ENCODE measurements at regions not wholly inside any gene's neighbourhood (a gene's known extent, or its start where the extent isn't known, plus 50 kb on each side); places are given as distances from the start of the nearest gene placed in this dataset.

DNA sequence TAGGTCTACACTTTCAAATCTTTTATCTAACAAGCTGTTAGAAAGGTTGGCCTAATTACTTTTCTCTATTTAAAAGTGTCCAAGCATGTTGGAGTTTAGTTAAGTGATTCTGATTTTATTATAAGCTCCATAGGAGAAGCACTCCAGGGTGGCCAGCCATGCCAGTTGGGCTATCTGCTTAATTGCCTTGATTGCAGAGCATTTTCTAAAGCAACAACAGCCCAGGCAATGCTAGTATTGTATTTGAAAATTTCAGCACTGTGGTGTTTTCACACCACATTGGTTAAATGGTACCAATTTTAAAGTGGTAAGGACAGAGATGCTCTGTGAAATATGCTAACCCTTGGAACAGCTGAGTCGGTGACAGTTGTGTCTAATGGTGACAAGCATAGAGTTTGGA lies 510.5 kb upstream of the CDH8 start:
- Histone ChIP-seq H3K36me3 (no peaks in the 10 kb centered on the region), H3K27ac (no peak overlapping the region), H3K9me3 (ENCODE audit: severe bottlenecking) (no peaks in the 10 kb centered on the region), H3K27me3 (ENCODE audit: insufficient read depth, low read depth, severe bottlenecking) (peaks cover 11% of the 10 kb centered on the region), H3K4me3 (ENCODE audit: low read depth, low read length) (no peak overlapping the region)
- no peak for DNase-seq
- TF ChIP-seq, protein P1, sequence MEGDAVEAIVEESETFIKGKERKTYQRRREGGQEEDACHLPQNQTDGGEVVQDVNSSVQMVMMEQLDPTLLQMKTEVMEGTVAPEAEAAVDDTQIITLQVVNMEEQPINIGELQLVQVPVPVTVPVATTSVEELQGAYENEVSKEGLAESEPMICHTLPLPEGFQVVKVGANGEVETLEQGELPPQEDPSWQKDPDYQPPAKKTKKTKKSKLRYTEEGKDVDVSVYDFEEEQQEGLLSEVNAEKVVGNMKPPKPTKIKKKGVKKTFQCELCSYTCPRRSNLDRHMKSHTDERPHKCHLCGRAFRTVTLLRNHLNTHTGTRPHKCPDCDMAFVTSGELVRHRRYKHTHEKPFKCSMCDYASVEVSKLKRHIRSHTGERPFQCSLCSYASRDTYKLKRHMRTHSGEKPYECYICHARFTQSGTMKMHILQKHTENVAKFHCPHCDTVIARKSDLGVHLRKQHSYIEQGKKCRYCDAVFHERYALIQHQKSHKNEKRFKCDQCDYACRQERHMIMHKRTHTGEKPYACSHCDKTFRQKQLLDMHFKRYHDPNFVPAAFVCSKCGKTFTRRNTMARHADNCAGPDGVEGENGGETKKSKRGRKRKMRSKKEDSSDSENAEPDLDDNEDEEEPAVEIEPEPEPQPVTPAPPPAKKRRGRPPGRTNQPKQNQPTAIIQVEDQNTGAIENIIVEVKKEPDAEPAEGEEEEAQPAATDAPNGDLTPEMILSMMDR (IDR thresholded peaks at IDR 0.05; ENCODE audit: low read depth, low read length): no peak

DNA sequence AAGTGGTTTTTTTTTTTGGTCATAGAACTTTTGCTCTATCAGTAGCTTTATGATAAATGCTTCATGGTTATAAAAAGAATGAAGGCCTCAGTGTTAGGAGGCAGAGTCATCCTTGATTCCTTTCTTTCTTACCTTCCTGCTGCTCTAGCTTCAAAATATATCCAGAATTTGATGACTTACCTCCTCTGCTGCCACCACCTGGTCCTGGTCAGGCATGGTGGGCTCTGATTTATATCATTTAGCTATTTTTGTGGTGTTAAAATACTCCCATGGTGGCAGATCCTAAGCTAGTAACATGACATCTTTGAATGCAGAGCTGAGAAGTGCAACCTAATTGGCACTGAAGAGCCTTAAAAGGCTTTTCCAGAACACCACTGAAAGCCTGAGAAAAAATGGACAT lies 508.8 kb upstream of the CDH8 start:
- TF ChIP-seq, protein P1 (IDR thresholded peaks at IDR 0.05; ENCODE audit: low read depth, low read length): no peak
- peaks cover 8% of the 10 kb centered on the region for H3K27me3 ChIP-seq (ENCODE audit: insufficient read depth, low read depth, severe bottlenecking)
- H3K4me3 ChIP-seq (ENCODE audit: low read depth, low read length): no peak overlapping the region
- no peak for DNase-seq
- no peaks in the 10 kb centered on the region for H3K9me3 ChIP-seq (ENCODE audit: severe bottlenecking)
- no peaks in the 10 kb centered on the region for H3K36me3 ChIP-seq
- H3K27ac ChIP-seq: no peak overlapping the region

DNA sequence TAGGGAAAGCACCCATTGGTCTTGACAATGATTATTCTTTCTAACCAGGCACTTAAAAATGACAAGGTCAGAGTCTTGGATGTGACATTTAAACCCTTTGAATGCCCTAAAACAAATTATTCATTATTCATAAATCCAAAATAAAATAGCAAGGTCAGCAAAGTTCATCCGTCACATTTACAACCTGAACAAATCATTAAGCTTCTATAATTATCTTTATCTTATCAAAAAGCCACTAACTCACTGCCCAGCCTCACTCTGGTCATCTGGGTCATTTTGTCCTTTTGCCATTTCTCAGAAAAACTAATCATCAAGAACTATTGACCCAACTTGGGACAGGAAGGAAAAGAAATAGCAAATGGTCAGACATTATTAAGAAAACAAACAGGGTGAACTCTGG lies 507.3 kb upstream of the CDH8 start:
- no peak overlapping the region for H3K4me3 ChIP-seq (ENCODE audit: low read depth, low read length)
- DNase-seq: no peak
- no peaks in the 10 kb centered on the region for H3K36me3 ChIP-seq
- H3K27ac ChIP-seq: no peak overlapping the region
- peaks cover 10% of the 10 kb centered on the region for H3K27me3 ChIP-seq (ENCODE audit: insufficient read depth, low read depth, severe bottlenecking)
- TF ChIP-seq, protein P1 (IDR thresholded peaks at IDR 0.05; ENCODE audit: low read depth, low read length): no peak
- H3K9me3 ChIP-seq (ENCODE audit: severe bottlenecking): no peaks in the 10 kb centered on the region

DNA sequence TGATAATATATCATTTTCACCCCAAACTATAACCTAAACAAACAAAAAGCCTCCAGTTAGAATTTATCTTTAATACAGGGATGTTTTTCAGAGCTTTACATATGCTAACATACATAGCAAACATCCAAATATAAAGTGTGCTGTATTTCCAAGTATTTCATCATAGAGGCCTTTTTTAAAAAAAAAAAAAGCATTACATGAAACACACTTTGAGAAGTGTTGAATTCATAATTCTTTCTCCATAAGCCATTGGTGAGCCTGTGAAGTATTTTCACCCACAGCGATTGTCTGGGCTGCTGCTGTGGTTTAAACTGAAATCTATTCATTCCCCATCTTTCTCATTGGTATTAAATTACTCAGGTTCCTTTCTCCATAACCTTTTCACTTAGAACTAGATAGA lies 503.4 kb upstream of the CDH8 start:
- Histone ChIP-seq H3K27ac (no peak overlapping the region), H3K27me3 (ENCODE audit: insufficient read depth, low read depth, severe bottlenecking) (peaks cover 13% of the 10 kb centered on the region), H3K9me3 (ENCODE audit: severe bottlenecking) (no peaks in the 10 kb centered on the region), H3K36me3 (no peaks in the 10 kb centered on the region), H3K4me3 (ENCODE audit: low read depth, low read length) (no peak overlapping the region)
- no peak for DNase-seq
- TF ChIP-seq, protein P1 (IDR thresholded peaks at IDR 0.05; ENCODE audit: low read depth, low read length): no peak

DNA sequence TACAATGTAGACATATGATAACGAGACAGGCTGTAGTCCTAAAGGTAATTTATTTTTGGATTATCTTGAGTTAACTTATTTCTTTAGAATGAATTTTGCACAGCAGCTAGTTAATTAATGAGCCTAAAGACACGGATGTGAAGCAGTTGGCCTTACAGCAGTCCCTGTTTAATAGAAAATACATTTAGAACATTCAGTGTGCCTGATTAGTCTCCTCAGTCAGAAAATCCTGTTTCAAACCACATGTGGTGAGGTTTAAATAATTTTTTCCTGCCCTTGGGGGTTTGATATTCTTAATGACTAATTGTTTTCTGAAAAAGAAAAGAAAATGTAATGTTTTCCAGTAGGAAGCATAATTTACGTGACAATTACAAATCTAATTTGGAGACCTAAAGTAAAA lies 494.2 kb upstream of the CDH8 start:
- Histone ChIP-seq H3K9me3 (ENCODE audit: severe bottlenecking) (no peaks in the 10 kb centered on the region), H3K27me3 (ENCODE audit: insufficient read depth, low read depth, severe bottlenecking) (peaks cover 18% of the 10 kb centered on the region), H3K27ac (no peak overlapping the region), H3K36me3 (no peaks in the 10 kb centered on the region), H3K4me3 (ENCODE audit: low read depth, low read length) (no peak overlapping the region)
- no peak for DNase-seq
- TF ChIP-seq, protein P1 (IDR thresholded peaks at IDR 0.05; ENCODE audit: low read depth, low read length): no peak

DNA sequence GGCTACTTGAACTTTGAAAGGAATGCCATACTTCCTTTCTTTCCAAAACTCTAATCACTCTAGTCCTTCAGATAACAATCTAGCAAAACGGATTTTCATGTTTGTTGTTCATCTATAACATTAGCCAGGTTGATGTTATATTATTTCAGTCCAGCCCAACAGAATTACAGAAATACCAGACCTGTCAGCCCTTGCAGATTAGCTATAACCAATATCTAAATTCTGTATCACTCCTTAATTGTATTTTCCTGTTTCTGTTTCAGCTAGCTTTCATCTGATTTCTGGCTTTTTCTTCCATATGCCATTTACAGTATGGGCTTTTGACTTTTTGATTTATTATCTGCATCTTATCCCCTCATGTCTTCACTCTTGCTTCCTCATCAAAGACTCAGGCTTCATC lies 479.8 kb upstream of the CDH8 start:
- H3K9me3 ChIP-seq (ENCODE audit: severe bottlenecking): no peaks in the 10 kb centered on the region
- no peak for DNase-seq
- H3K4me3 ChIP-seq (ENCODE audit: low read depth, low read length): no peak overlapping the region
- TF ChIP-seq, protein P1 (IDR thresholded peaks at IDR 0.05; ENCODE audit: low read depth, low read length): no peak
- no peaks in the 10 kb centered on the region for H3K36me3 ChIP-seq
- no peak overlapping the region for H3K27ac ChIP-seq
- peaks cover 10% of the 10 kb centered on the region for H3K27me3 ChIP-seq (ENCODE audit: insufficient read depth, low read depth, severe bottlenecking)
